ENCODE measurements at regions not wholly inside any gene's neighbourhood (a gene's known extent, or its start where the extent isn't known, plus 50 kb on each side); places are given as distances from the start of the nearest gene placed in this dataset.

DNA sequence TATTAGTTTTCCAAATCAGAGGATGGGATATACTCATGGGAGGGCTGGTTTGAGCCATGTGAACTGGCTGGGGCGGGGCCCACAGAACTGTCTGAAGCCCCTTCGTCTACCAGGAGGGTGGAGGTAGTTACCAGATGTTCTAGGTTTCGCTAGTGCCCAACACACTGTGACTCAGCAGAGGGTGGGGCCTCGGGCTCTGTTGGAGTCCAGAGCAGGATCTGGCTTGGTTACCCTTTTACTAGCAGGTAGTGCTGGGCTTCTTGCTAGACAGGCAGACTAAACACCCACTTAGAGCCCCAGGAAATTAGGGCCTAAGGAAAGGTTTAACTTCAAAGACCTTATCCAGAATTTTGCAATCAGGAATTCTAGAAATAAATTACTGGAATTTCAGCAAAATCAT, 56.2 kb upstream of the CHRDL1 start:
- DNase-seq, result no peak

DNA sequence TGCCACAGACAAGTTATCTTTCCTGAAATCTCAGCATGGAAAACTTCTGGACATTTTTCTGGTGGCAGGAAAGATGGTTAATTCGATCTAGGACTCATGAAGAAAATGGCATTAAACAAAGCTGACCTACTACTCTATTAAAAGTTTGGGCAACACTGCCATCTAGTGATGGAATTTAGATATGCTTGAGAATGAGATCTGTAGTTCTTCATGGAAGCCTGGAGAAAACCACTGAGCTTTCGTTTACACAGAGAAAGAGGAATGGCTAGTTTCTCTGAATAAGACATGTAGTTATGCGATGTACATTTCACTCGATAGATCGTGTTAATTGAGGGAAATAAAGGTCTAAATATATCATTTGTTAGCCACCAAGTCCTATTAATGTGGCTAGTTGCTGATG, 51.7 kb upstream of the CHRDL1 start:
- DNase-seq, result peak; percentile 81

- DNase-seq, result no peak
These were observed 50.5 kb upstream of the CHRDL1 start for GRCh38 chrX:110846071-110846470.
